Keratinocyte (primary cell): ENCODE measurements at regions not wholly inside any gene's neighbourhood (a gene's known extent, or its start where the extent isn't known, plus 50 kb on each side); places are given as distances from the start of the nearest gene placed in this dataset.

Experiments
- DNase-seq: peaks from one replicate; pipeline ENCODE4 v3.0.0-alpha.2; 2011; ENCODE audit warnings: low read depth, missing footprints, low spot score
- FAIRE-seq: peaks from 2 replicates; lab custom pipeline; 2011; peaks lifted over from hg19 to GRCh38; lab: Jason Lieb, UNC
- H2AFZ ChIP-seq: 2 replicates; pipeline ENCODE4 v1.6.0; 2012; ENCODE audit warnings: low read length, control low read depth, inconsistent platforms; ENCODE audit not compliant: control insufficient read depth
- H3K27ac ChIP-seq: 2 replicates; pipeline ENCODE4 v1.5.1; 2011; ENCODE audit warnings: low read length; ENCODE audit not compliant: control insufficient read depth, insufficient read depth
- H3K27me3 ChIP-seq: 3 replicates; pipeline ENCODE4 v1.6.0; 2011; ENCODE audit warnings: low read length; ENCODE audit not compliant: control insufficient read depth, insufficient read depth; ENCODE audit errors: extremely low read depth
- H3K36me3 ChIP-seq, 2 experiments: 2 replicates in 1 of 2; 3 replicates in 1 of 2; pipeline ENCODE4 v1.5.1; 2011; ENCODE audit warnings: low read length in 2 of 2, mild to moderate bottlenecking in 1 of 2; ENCODE audit not compliant: control insufficient read depth in 2 of 2, insufficient read depth in 2 of 2; ENCODE audit errors: extremely low read depth in 1 of 2
- H3K4me1 ChIP-seq: 3 replicates; pipeline ENCODE4 v1.5.1; 2011; ENCODE audit warnings: low read length; ENCODE audit not compliant: control insufficient read depth, insufficient read depth; ENCODE audit errors: extremely low read depth
- H3K4me2 ChIP-seq: 3 replicates; pipeline ENCODE4 v1.6.0; 2011; ENCODE audit warnings: low read depth, low read length; ENCODE audit not compliant: control insufficient read depth, insufficient read depth; ENCODE audit errors: extremely low read depth
- H3K4me3 ChIP-seq, 3 experiments: fragments of 200-600 bp in 1 of 3; sonication (generic) in 1 of 3; 2 replicates in 2 of 3; 3 replicates in 1 of 3; pipeline ENCODE4 v1.5.1; 2011 to 2016; ENCODE audit warnings: low read length in 3 of 3, mild to moderate bottlenecking in 3 of 3, control low read depth in 2 of 3, inconsistent platforms in 1 of 3, low read depth in 1 of 3, mixed read lengths in 1 of 3, mixed run types in 1 of 3, moderate library complexity in 1 of 3; ENCODE audit not compliant: control insufficient read depth in 2 of 3, insufficient read depth in 2 of 3; ENCODE audit errors: extremely low read depth in 1 of 3
- H3K79me2 ChIP-seq: 2 replicates; pipeline ENCODE4 v1.6.0; 2012; ENCODE audit warnings: low read length; ENCODE audit not compliant: control insufficient read depth, insufficient read depth
- H3K9ac ChIP-seq: 3 replicates; pipeline ENCODE4 v1.6.0; 2011; ENCODE audit warnings: low read length; ENCODE audit not compliant: control insufficient read depth, insufficient read depth; ENCODE audit errors: extremely low read depth
- H3K9me1 ChIP-seq: 3 replicates; pipeline ENCODE4 v1.6.0; 2011; ENCODE audit warnings: low read length; ENCODE audit not compliant: control insufficient read depth, insufficient read depth; ENCODE audit errors: extremely low read depth
- H3K9me3 ChIP-seq: 2 replicates; pipeline ENCODE4 v1.5.1; 2012; ENCODE audit warnings: low read depth, low read length; ENCODE audit not compliant: control insufficient read depth
- H4K20me1 ChIP-seq: 3 replicates; pipeline ENCODE4 v1.6.0; 2011; ENCODE audit warnings: low read length; ENCODE audit not compliant: control insufficient read depth, insufficient read depth; ENCODE audit errors: extremely low read depth
- EZH2 ChIP-seq: IDR thresholded peaks from one replicate; pipeline ENCODE4 v1.6.1; 2012; ENCODE audit warnings: inconsistent platforms, mild to moderate bottlenecking, low read length, moderate library complexity
- dilution Hi-C: fragments of 300-500 bp; cut with MboI; formaldehyde crosslinking; loops from one replicate; pipeline ENCODE4 v1.7.0; 2020; ENCODE audit warnings: low sequenced_read_pairs; ENCODE audit not compliant: extremely low pct_ligation_motif_present
- TF ChIP-seq, protein P1 (sequence below), 3 experiments: IDR thresholded peaks in 1 of 3; conservative IDR thresholded peaks in 1 of 3; optimal IDR thresholded peaks in 1 of 3; 2 replicates in 2 of 3; 3 replicates in 1 of 3; pipeline versions ENCODE3 to v1.5.1; 2011; ENCODE audit warnings: low read length in 3 of 3, mild to moderate bottlenecking in 3 of 3, moderate library complexity in 2 of 3, control low read depth in 1 of 3, inconsistent platforms in 1 of 3; ENCODE audit not compliant: insufficient read depth in 2 of 3; ENCODE audit errors: extremely low read depth in 1 of 3

DNA sequence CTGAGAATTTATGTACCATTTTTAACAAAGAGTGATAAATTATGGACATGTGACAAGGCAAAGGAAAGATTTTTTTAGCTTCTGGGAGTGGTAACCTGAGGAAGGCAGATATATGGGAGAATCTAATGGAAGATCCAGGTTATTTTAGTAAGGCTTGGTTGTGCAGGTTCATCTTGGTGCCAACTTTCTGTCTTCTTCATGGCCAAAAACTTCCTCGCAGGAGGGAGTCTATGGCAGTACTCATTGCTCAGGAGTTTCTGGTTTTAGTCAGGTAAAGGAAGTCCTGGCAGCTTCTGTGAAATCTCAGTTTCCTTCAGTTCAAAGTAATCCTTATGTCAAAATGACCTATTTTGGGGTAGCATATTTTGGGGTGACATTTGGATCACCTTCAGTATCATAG, 248.3 kb upstream of the KCNN2 start:
- H3K36me3 ChIP-seq: no peaks in the 10 kb centered on the region
- H3K4me1 ChIP-seq: no peaks in the 10 kb centered on the region
- H4K20me1 ChIP-seq: no peaks in the 10 kb centered on the region
- H3K79me2 ChIP-seq: no peaks in the 10 kb centered on the region
- DNase-seq (no peak), FAIRE-seq (no peak)
- no peak overlapping the region for H3K4me3 ChIP-seq
- H3K27me3 ChIP-seq: no peaks in the 10 kb centered on the region
- H3K27ac ChIP-seq: no peak overlapping the region
- H3K9me3 ChIP-seq: no peaks in the 10 kb centered on the region
- no peaks in the 10 kb centered on the region for H3K9me1 ChIP-seq
- dilution Hi-C loops: no loop called here
- no peak overlapping the region for H2AFZ ChIP-seq
- no peak overlapping the region for H3K9ac ChIP-seq
- TF ChIP-seq EZH2: no peak
- TF ChIP-seq, protein P1, sequence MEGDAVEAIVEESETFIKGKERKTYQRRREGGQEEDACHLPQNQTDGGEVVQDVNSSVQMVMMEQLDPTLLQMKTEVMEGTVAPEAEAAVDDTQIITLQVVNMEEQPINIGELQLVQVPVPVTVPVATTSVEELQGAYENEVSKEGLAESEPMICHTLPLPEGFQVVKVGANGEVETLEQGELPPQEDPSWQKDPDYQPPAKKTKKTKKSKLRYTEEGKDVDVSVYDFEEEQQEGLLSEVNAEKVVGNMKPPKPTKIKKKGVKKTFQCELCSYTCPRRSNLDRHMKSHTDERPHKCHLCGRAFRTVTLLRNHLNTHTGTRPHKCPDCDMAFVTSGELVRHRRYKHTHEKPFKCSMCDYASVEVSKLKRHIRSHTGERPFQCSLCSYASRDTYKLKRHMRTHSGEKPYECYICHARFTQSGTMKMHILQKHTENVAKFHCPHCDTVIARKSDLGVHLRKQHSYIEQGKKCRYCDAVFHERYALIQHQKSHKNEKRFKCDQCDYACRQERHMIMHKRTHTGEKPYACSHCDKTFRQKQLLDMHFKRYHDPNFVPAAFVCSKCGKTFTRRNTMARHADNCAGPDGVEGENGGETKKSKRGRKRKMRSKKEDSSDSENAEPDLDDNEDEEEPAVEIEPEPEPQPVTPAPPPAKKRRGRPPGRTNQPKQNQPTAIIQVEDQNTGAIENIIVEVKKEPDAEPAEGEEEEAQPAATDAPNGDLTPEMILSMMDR (optimal IDR thresholded peaks at IDR 0.05 in 1 of 3, IDR thresholded peaks at IDR 0.05 in 1 of 3, conservative IDR thresholded peaks at IDR 0.05 in 1 of 3; ENCODE audit: extremely low read depth in 1 of 3, insufficient read depth in 2 of 3, low read length in 3 of 3): no peak
- no peak overlapping the region for H3K4me2 ChIP-seq

DNA sequence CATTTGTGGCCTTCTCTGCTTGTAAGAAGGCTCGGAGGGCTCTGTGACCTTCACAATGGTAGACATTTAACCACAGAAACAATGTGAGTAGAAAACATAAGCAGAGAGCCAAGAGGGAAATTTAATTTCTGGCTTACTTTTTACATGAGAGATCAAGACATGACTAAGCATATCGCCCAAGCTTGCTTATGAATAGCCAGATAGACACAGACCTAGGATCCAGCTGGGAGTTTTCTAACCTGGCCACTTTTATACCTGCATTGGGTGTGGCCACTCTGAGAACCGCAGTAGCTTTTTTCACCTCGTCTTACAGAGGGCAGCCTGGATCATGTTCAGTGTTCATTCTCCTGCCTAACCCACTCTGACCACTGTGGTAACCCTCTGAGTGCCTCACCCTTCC, 244.9 kb upstream of the KCNN2 start:
- Histone ChIP-seq H3K4me2 (no peak overlapping the region), H2AFZ (no peak overlapping the region), H3K36me3 (no peaks in the 10 kb centered on the region), H3K79me2 (no peaks in the 10 kb centered on the region), H3K27ac (no peak overlapping the region), H3K9me1 (no peaks in the 10 kb centered on the region), H4K20me1 (no peaks in the 10 kb centered on the region), H3K9ac (no peak overlapping the region), H3K9me3 (no peaks in the 10 kb centered on the region), H3K4me1 (no peaks in the 10 kb centered on the region), H3K4me3 (no peak overlapping the region), H3K27me3 (no peaks in the 10 kb centered on the region)
- dilution Hi-C loops: no loop called here
- DNase-seq: no peak
- no peak for FAIRE-seq
- TF ChIP-seq, protein P1 (optimal IDR thresholded peaks at IDR 0.05 in 1 of 3, IDR thresholded peaks at IDR 0.05 in 1 of 3, conservative IDR thresholded peaks at IDR 0.05 in 1 of 3; ENCODE audit: extremely low read depth in 1 of 3, insufficient read depth in 2 of 3, low read length in 3 of 3): no peak
- TF ChIP-seq EZH2: no peak
